Tibial artery (tissue), 4 donors: ENCODE measurements at regions not wholly inside any gene's neighbourhood (a gene's known extent, or its start where the extent isn't known, plus 50 kb on each side); places are given as distances from the start of the nearest gene placed in this dataset.

Experiments
- DNase-seq, 2 donors: peaks; one replicate each; pipeline ENCODE4 v3.0.0-alpha.2; 2019
- H3K27ac ChIP-seq, 2 donors: fragments of 200-600 bp; sonication (generic) in 1 of 2; 1 replicate in 1 of 2; 2 replicates in 1 of 2; pipeline ENCODE4 v1.5.1; 2018 to 2019; ENCODE audit warnings: mild to moderate bottlenecking in 1 of 2
- H3K27me3 ChIP-seq, 2 donors: fragments of 200-600 bp; sonication (generic) in 1 of 2; one replicate each; pipeline versions ENCODE4 v1.5.1 to v1.6.0; 2016 to 2019
- H3K36me3 ChIP-seq, 3 donors: fragments of 200-600 bp; sonication (generic) in 2 of 3; one replicate each; pipeline ENCODE4 v1.5.1; 2016 to 2019; ENCODE audit warnings: mild to moderate bottlenecking in 2 of 3
- H3K4me1 ChIP-seq, 4 donors: fragments of 200-600 bp; sonication (generic) in 2 of 4; 1 replicate in 3 of 4; 2 replicates in 1 of 4; pipeline ENCODE4 v1.5.1; 2016 to 2019
- H3K4me3 ChIP-seq, 2 donors: fragments of 200-600 bp; sonication (generic) in 1 of 2; 1 replicate in 1 of 2; 2 replicates in 1 of 2; pipeline ENCODE4 v1.5.1; 2018 to 2019; ENCODE audit warnings: mild to moderate bottlenecking in 2 of 2
- H3K9me3 ChIP-seq, 3 donors: fragments of 200-600 bp; sonication (generic) in 1 of 3; one replicate each; pipeline ENCODE4 v1.5.1; 2016 to 2019
- CTCF ChIP-seq, 2 experiments: fragments of 200-600 bp in 1 of 2; fragments of 450-650 bp in 1 of 2; IDR thresholded peaks; one replicate each; pipeline ENCODE4 v1.5.1; 2017 to 2019; ENCODE audit warnings: antibody characterized with exemption in 2 of 2, mild to moderate bottlenecking in 1 of 2, moderate library complexity in 1 of 2
- intact Hi-C: fragments of 100-400 bp; cut with DNase I; formaldehyde crosslinking; loops from one replicate; pipeline ENCODE4 v1.15.0; 2023; ENCODE audit warnings: low total_unique reads

GRCh38 chr11:92416971-92417725 is 192.5 kb downstream of the FAT3 start:
- no peaks in the 10 kb centered on the region for H3K9me3 ChIP-seq
- peaks cover 0 to 35% (median 12%) of the 10 kb centered on the region in 4 donors for H3K4me1 ChIP-seq
- H3K27me3 ChIP-seq, result no peaks in the 10 kb centered on the region
- H3K36me3 ChIP-seq, result no peaks in the 10 kb centered on the region
- no peak for DNase-seq
- TF ChIP-seq CTCF (IDR thresholded peaks at IDR 0.05), result no peak
- no peak overlapping the region for H3K4me3 ChIP-seq
- no peak overlapping the region for H3K27ac ChIP-seq
- intact Hi-C loops, result no loop called here

DNA sequence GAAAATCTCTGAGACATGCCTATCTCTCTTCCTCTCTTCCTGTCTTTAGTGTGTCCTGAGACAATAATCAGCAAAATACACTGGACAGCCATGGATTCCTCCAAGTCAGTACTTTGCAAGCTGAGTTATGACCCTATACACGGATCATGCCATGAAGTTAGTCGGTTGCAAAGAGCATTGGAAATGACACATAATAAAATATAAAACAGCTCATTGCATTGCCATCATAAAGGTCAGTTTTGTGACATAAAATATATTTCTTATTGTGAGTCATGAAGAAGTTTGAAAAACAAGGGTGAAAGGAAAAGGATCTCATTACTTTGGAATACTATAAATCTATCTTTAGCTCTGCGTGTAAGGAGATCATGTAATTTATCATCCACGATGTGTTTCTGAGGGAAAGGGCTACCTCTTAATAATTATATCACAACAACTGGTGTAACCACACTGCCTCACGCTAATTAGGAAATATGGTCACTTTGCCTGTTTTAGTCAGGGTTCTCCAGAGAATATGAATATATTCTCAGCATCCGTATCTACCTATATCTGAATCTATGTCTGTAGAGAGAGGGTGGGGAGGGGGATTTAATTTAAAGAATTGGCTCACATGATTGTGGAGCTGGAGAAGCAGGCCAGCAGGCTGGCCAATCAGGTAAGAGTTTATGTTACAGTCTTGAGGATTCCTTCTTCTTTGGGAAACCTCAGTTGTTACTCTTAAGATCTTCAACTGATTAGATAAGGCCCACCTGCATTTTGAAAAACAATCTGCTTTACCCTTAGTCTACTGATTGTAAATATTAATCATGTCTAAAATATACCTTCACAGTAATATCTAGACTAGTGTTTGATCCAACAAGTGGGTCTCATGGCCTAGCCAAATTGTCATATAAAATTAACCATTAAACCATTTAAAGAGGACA is 198.8 kb downstream of the FAT3 start:
- no peak for TF ChIP-seq CTCF (IDR thresholded peaks at IDR 0.05)
- intact Hi-C loops, result no loop called here
- H3K9me3 ChIP-seq, result no peaks in the 10 kb centered on the region
- peaks cover 0 to 37% (median 3%) of the 10 kb centered on the region in 4 donors for H3K4me1 ChIP-seq
- no peaks in the 10 kb centered on the region for H3K27me3 ChIP-seq
- no peak overlapping the region for H3K4me3 ChIP-seq
- H3K36me3 ChIP-seq, result no peaks in the 10 kb centered on the region
- no peak for DNase-seq
- no peak overlapping the region for H3K27ac ChIP-seq

GRCh38 chr11:92424281-92424680 is 199.7 kb downstream of the FAT3 start:
- intact Hi-C loops, result no loop called here
- TF ChIP-seq CTCF (IDR thresholded peaks at IDR 0.05), result no peak
- DNase-seq, result no peak
- H3K4me1 ChIP-seq, result peaks cover 0 to 37% (median 3%) of the 10 kb centered on the region in 4 donors
- no peak overlapping the region for H3K27ac ChIP-seq
- no peaks in the 10 kb centered on the region for H3K9me3 ChIP-seq
- H3K36me3 ChIP-seq, result no peaks in the 10 kb centered on the region
- H3K4me3 ChIP-seq, result no peak overlapping the region
- no peaks in the 10 kb centered on the region for H3K27me3 ChIP-seq

DNA sequence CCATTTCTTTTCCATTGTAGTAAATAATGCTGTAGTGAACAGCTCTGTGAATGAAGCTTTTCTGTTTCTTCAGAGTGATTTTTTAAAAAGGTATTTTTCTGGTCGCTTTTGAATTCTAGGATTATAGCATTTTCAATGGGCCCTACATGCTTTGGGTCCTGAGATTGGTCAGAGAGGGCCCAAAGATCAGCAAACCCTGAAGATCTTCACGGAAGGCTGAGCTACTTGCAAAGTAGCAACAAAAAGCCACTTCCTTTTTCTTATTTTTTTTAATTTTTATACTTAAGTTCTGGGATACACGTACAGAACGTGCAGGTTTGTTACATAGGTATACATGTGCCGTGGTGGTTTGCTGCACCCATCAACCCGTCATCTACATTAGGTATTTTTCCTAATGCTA is 200.5 kb downstream of the FAT3 start:
- intact Hi-C loops, result no loop called here
- Histone ChIP-seq H3K36me3 (no peaks in the 10 kb centered on the region), H3K4me3 (no peak overlapping the region), H3K27me3 (no peaks in the 10 kb centered on the region), H3K9me3 (no peaks in the 10 kb centered on the region), H3K4me1 (peaks cover 0 to 37% (median 3%) of the 10 kb centered on the region in 4 donors), H3K27ac (no peak overlapping the region)
- DNase-seq, result no peak
- TF ChIP-seq CTCF (IDR thresholded peaks at IDR 0.05), result no peak

DNA sequence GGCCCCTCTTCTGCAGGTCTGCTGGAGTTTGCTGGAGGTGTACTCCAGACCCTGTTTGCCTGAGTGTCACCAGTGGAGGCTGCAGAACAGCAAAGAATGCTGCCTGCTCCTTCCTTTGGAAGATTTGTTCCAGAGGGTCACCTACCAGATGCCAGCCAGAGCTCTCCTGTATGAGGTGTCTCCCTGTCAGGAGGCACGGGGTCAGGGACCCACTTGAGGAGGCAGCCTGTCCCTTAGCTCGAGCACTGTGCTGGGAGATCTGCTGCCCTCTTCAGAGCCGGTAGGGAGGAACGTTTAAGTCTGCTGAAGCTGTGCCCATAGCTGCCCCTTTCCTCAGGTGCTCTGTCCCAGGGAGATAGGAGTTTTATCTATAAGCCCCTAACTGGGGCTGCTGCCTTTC is 207.9 kb downstream of the FAT3 start:
- Histone ChIP-seq H3K4me3 (no peak overlapping the region), H3K4me1 (no peaks in the 10 kb centered on the region), H3K9me3 (no peaks in the 10 kb centered on the region), H3K27me3 (no peaks in the 10 kb centered on the region), H3K36me3 (no peaks in the 10 kb centered on the region), H3K27ac (no peak overlapping the region)
- DNase-seq, result no peak
- TF ChIP-seq CTCF (IDR thresholded peaks at IDR 0.05), result no peak
- intact Hi-C loops, result no loop called here
